Activated naive CD4-positive, alpha-beta T cell treated with anti-CD3 and anti-CD28 coated beads for 36 hours (primary cell): ENCODE measurements at regions not wholly inside any gene's neighbourhood (a gene's known extent, or its start where the extent isn't known, plus 50 kb on each side); places are given as distances from the start of the nearest gene placed in this dataset.
"Not testable (repeated sequence)": the region's sequence is repeated elsewhere in the genome, so short reads cannot be mapped to it uniquely, and the experiment has no call there.

Experiments
- CTCF ChIA-PET: fragments of 350-600 bp; sonication (Branson Sonifier 250); formaldehyde crosslinking; loops from one replicate; lab custom pipeline; 2021; ENCODE audit warnings: antibody characterized with exemption; lab: Charles Lee
- DNase-seq: peaks from one replicate; pipeline ENCODE4 v3.0.0-alpha.2; 2020
- H3K27ac Mint-ChIP-seq: one replicate; pipeline ENCODE4 v1.8.0; 2021; ENCODE audit warnings: mild to moderate bottlenecking, mixed read lengths
- H3K27me3 Mint-ChIP-seq: one replicate; pipeline ENCODE4 v1.8.0; 2021; ENCODE audit warnings: low read depth, mixed read lengths
- H3K36me3 Mint-ChIP-seq: one replicate; pipeline ENCODE4 v1.8.0; 2021; ENCODE audit warnings: low read depth, mixed read lengths
- H3K4me1 Mint-ChIP-seq: one replicate; pipeline ENCODE4 v1.8.0; 2021; ENCODE audit warnings: low read depth, mixed read lengths
- H3K4me3 Mint-ChIP-seq: one replicate; pipeline ENCODE4 v1.8.0; 2021; ENCODE audit warnings: mild to moderate bottlenecking, moderate library complexity, mixed read lengths
- H3K9me3 Mint-ChIP-seq: one replicate; pipeline ENCODE4 v1.8.0; 2021; ENCODE audit warnings: mixed read lengths
- intact Hi-C: fragments of 100-400 bp; cut with micrococcal nuclease; formaldehyde crosslinking; loops from one replicate; pipeline ENCODE4 v1.15.1; 2023

GRCh38 chr2:185373229-185373628 lies 365.4 kb upstream of the FSIP2 start:
- H3K27ac Mint-ChIP-seq, result no peak overlapping the region
- H3K4me3 Mint-ChIP-seq, result no peak overlapping the region
- DNase-seq, result no peak
- H3K36me3 Mint-ChIP-seq, result no peaks in the 10 kb centered on the region
- CTCF ChIA-PET, result no interaction called here
- H3K9me3 Mint-ChIP-seq, result no peaks in the 10 kb centered on the region
- intact Hi-C loops, result no loop called here
- no peaks in the 10 kb centered on the region for H3K27me3 Mint-ChIP-seq
- H3K4me1 Mint-ChIP-seq, result no peaks in the 10 kb centered on the region

GRCh38 chr2:185374878-185375277 lies 363.7 kb upstream of the FSIP2 start:
- Mint-ChIP-seq H3K4me1 (no peaks in the 10 kb centered on the region), H3K27ac (no peak overlapping the region), H3K9me3 (no peaks in the 10 kb centered on the region), H3K27me3 (no peaks in the 10 kb centered on the region), H3K36me3 (no peaks in the 10 kb centered on the region), H3K4me3 (no peak overlapping the region)
- DNase-seq, result no peak
- intact Hi-C loops, result no loop called here
- CTCF ChIA-PET, result no interaction called here

DNA sequence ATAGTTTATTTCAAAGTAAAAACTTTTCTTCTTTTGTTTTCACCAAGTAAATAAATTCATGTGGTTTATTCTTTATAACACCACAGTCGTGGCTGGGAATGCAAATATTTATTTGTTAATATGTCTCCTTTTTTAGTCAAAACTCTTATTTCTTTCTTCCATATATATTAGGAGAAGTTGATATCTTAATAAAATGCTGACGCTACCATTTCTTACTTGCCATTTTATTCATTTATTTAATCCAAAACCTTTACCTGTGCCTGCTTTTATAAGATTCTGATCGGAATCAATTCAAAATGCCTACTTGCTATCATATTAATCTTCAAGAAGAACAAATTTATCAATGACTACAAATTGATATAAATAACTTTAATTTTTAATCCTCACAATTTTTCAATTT lies 362.9 kb upstream of the FSIP2 start:
- H3K27ac Mint-ChIP-seq, result no peak overlapping the region
- no peak for DNase-seq
- intact Hi-C loops, result no loop called here
- H3K4me1 Mint-ChIP-seq, result no peaks in the 10 kb centered on the region
- H3K27me3 Mint-ChIP-seq, result no peaks in the 10 kb centered on the region
- H3K36me3 Mint-ChIP-seq, result no peaks in the 10 kb centered on the region
- H3K4me3 Mint-ChIP-seq, result no peak overlapping the region
- no peaks in the 10 kb centered on the region for H3K9me3 Mint-ChIP-seq
- CTCF ChIA-PET, result no interaction called here

- Mint-ChIP-seq H3K27me3 (no peaks in the 10 kb centered on the region), H3K4me1 (no peaks in the 10 kb centered on the region), H3K4me3 (no peak overlapping the region), H3K36me3 (no peaks in the 10 kb centered on the region), H3K27ac (no peak overlapping the region), H3K9me3 (no peaks in the 10 kb centered on the region)
- intact Hi-C loops, result no loop called here
- CTCF ChIA-PET, result no interaction called here
- DNase-seq, result no peak
These were observed 357.0 kb upstream of the FSIP2 start for GRCh38 chr2:185381631-185382030.

DNA sequence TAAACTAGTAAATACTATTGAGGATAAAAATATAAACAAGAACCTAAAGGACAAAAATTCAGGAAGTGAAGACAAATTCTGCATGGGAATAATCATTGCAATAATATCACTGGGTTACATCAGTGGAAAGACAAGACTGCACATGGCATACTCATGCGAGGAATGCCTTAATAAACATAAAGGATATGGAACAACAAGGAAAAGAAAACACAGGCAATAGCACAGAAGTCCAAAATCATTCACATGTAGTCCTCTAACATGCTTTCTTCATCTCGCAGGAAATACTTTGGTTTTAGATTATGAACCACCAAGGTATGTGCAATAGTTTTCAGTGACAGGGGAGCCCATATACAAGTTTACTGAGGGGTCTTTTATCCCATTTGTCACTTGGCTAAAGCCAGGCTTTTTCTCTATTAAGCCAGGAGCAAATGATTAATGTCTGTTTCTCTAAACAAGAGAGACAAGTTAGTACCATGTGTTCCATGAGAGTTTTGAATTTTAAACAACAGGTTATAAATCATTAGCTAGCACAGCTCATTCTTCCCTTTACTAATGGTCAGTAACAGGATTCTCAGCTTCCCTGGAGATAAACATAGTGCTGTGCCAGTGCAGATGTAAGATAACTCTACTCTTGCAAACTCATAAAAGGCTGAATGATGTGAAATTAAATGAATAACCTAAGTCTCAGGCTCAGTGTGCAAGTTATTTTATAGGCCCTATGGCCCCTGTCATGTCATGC lies 353.6 kb upstream of the FSIP2 start:
- H3K4me3 Mint-ChIP-seq, result no peak overlapping the region
- no peak for DNase-seq
- intact Hi-C loops, result no loop called here
- CTCF ChIA-PET, result no interaction called here
- no peaks in the 10 kb centered on the region for H3K4me1 Mint-ChIP-seq
- H3K9me3 Mint-ChIP-seq, result no peaks in the 10 kb centered on the region
- H3K27me3 Mint-ChIP-seq, result no peaks in the 10 kb centered on the region
- H3K36me3 Mint-ChIP-seq, result no peaks in the 10 kb centered on the region
- no peak overlapping the region for H3K27ac Mint-ChIP-seq

- CTCF ChIA-PET, result no interaction called here
- H3K27ac Mint-ChIP-seq, result no peak overlapping the region
- intact Hi-C loops, result no loop called here
These were observed 350.4 kb upstream of the FSIP2 start for GRCh38 chr2:185388226-185388625.

GRCh38 chr2:185391543-185391942 lies 347.1 kb upstream of the FSIP2 start:
- CTCF ChIA-PET, result no interaction called here

More at GRCh38 chr2:185388226-185388625, 350.4 kb upstream of the FSIP2 start:
- Mint-ChIP-seq H3K4me3 (no peak overlapping the region), H3K9me3 (no peaks in the 10 kb centered on the region), H3K27me3 (no peaks in the 10 kb centered on the region), H3K4me1 (no peaks in the 10 kb centered on the region), H3K36me3 (no peaks in the 10 kb centered on the region)
- no peak for DNase-seq

DNA sequence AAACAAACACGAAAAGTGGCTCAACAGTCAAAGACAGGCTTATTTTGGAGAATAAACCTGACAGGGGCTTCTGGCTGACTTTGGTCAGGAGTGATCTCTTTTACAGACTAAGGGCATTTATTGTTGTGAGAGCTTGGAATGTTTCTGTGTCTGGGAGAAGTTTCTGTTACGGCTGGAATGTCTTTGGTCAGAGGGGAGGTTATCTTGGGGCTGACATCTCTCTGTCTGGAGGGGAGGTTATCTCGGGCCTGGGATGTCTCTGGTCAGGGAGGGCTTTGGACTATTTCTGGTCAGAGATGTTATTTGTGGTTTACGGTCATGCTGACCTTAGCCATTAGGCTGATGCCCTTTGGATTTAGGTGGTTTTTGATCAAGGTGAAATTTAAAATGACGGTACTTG lies 345.5 kb upstream of the FSIP2 start:
- intact Hi-C loops, result no loop called here
- CTCF ChIA-PET, result no interaction called here
- H3K27ac Mint-ChIP-seq, result no peak overlapping the region
- H3K4me3 Mint-ChIP-seq, result no peak overlapping the region
- no peaks in the 10 kb centered on the region for H3K9me3 Mint-ChIP-seq
- no peaks in the 10 kb centered on the region for H3K4me1 Mint-ChIP-seq
- H3K36me3 Mint-ChIP-seq, result no peaks in the 10 kb centered on the region
- DNase-seq, result no peak
- H3K27me3 Mint-ChIP-seq, result no peaks in the 10 kb centered on the region

More at GRCh38 chr2:185391543-185391942, 347.1 kb upstream of the FSIP2 start:
- H3K27me3 Mint-ChIP-seq, result no peaks in the 10 kb centered on the region
- H3K9me3 Mint-ChIP-seq, result no peaks in the 10 kb centered on the region
- H3K4me3 Mint-ChIP-seq, result no peak overlapping the region
- no peak overlapping the region for H3K27ac Mint-ChIP-seq
- DNase-seq, result no peak
- intact Hi-C loops, result no loop called here
- H3K4me1 Mint-ChIP-seq, result no peaks in the 10 kb centered on the region
- H3K36me3 Mint-ChIP-seq, result no peaks in the 10 kb centered on the region

DNA sequence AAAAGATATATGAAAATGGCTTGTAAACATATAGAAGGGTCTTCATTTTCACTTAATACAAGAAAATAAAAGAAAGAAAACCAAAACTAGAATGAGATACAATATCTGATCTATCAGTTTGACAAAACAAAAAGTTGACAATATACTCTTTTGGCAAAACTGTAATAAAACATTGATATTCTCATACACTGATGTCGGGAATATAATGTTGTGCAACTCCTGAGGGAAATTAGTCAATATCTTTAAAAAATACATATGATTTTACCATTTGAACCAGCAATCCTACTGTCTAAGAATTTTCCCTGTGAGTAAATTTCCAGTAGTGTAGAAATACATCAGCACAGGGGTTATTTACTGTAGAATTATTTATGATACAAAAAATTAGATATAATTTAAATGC lies 336.1 kb upstream of the FSIP2 start:
- H3K9me3 Mint-ChIP-seq, result peaks cover 4% of the 10 kb centered on the region
- no peaks in the 10 kb centered on the region for H3K27me3 Mint-ChIP-seq
- H3K36me3 Mint-ChIP-seq, result no peaks in the 10 kb centered on the region
- no peak overlapping the region for H3K27ac Mint-ChIP-seq
- H3K4me1 Mint-ChIP-seq, result no peaks in the 10 kb centered on the region
- DNase-seq, result no peak
- CTCF ChIA-PET, result no interaction called here
- no peak overlapping the region for H3K4me3 Mint-ChIP-seq
- intact Hi-C loops, result no loop called here

DNA sequence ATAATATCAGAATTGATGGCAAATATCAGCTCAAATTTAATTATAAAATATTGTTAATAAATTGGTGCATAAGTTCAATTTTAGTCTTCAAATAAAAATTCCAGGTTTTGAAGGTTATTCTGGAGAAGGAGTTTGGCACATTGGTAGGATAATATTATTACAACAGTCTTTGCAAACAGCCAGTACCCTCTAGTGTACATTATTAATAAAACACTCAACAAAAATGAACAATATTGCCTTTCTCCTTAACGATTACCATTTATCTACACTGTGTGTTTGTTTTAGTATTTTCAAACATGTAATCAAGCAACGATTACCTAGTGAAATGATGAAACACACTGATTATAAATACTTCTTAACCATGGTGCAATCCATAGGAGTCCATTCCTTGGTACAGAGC lies 334.0 kb upstream of the FSIP2 start:
- intact Hi-C loops, result no loop called here
- DNase-seq, result no peak
- peaks cover 1% of the 10 kb centered on the region for H3K9me3 Mint-ChIP-seq
- no peak overlapping the region for H3K4me3 Mint-ChIP-seq
- H3K27ac Mint-ChIP-seq, result no peak overlapping the region
- CTCF ChIA-PET, result no interaction called here
- no peaks in the 10 kb centered on the region for H3K27me3 Mint-ChIP-seq
- H3K36me3 Mint-ChIP-seq, result no peaks in the 10 kb centered on the region
- no peaks in the 10 kb centered on the region for H3K4me1 Mint-ChIP-seq

DNA sequence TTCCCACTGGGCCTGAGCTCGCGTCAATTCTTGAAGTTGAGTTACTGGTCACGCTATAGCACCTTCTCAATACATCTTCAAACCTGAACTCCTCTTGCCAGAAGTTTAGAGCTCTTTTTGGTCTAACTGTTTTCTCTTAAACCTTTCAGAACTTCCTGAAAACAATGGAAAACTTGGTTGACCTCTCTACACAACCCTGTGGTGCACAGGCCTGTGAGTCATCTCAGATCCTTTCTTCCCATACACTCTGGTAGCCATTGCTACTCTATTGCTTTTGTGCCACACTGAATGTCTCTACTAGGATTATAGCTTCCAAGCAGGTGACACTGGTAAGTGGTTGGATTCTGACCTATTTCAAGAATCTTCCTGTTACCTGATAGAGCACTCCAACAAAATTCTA lies 321.5 kb upstream of the FSIP2 start:
- no peak overlapping the region for H3K27ac Mint-ChIP-seq
- DNase-seq, result no peak
- no peak overlapping the region for H3K4me3 Mint-ChIP-seq
- H3K36me3 Mint-ChIP-seq, result no peaks in the 10 kb centered on the region
- intact Hi-C loops, result no loop called here
- CTCF ChIA-PET, result no interaction called here
- no peaks in the 10 kb centered on the region for H3K4me1 Mint-ChIP-seq
- no peaks in the 10 kb centered on the region for H3K27me3 Mint-ChIP-seq
- H3K9me3 Mint-ChIP-seq, result peaks cover 2% of the 10 kb centered on the region

DNA sequence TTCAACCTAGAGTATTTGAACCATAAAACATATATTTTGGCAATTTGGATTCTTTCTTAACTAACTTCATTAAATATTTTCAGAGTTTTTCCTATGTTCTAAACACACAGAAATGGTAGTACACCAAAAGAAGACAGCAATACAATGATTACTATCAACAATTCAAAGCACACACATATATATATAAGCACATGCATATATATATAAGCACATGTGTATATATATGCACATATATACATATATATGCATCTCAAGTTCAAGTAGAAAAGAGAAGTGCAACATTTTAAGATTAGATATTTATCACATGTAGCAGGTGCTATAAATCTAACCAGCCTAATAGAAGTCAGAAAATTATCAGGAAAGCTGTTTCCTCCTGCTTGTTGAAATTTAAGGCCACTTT lies 320.9 kb upstream of the FSIP2 start:
- H3K4me1 Mint-ChIP-seq, result no peaks in the 10 kb centered on the region
- no peak overlapping the region for H3K27ac Mint-ChIP-seq
- DNase-seq, result no peak
- no peak overlapping the region for H3K4me3 Mint-ChIP-seq
- CTCF ChIA-PET, result no interaction called here
- no peaks in the 10 kb centered on the region for H3K36me3 Mint-ChIP-seq
- no peaks in the 10 kb centered on the region for H3K27me3 Mint-ChIP-seq
- intact Hi-C loops, result no loop called here
- H3K9me3 Mint-ChIP-seq, result peaks cover 2% of the 10 kb centered on the region

DNA sequence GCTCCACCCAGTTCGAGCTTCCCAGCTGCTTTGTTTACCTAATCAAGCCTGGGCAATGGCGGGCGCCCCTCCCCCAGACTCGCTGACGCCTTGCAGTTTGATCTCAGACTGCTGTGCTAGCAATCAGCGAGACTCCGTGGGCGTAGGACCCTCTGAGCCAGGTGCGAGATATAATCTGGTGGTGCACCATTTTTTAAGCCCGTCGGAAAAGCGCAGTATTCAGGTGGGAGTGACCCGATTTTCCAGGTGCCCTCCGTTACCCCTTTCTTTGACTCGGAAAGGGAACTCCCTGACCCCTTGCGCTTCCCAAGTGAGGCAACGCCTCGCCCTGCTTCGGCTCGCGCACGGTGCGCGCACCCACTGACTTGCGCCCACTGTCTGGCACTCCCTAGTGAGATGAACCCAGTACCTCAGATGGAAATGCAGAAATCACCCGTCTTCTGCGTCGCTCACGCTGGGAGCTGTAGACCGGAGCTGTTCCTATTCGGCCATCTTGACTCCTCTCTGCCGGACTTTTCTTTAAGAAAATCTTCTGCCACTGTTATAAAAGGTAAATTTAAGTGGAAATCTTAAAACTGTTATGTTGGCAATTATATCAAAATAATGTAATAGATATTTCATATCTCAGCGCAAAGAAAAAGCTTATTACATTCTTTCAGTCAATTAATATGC lies 313.5 kb upstream of the FSIP2 start:
- peak overlapping the region; percentile 21 for H3K4me3 Mint-ChIP-seq
- H3K9me3 Mint-ChIP-seq, intact Hi-C loops, H3K27me3 Mint-ChIP-seq, CTCF ChIA-PET, H3K36me3 Mint-ChIP-seq, H3K27ac Mint-ChIP-seq, H3K4me1 Mint-ChIP-seq: not testable (repeated sequence)
- peak; percentile 4 for DNase-seq
